CD4-positive, alpha-beta T cell (primary cell): ENCODE measurements at regions not wholly inside any gene's neighbourhood (a gene's known extent, or its start where the extent isn't known, plus 50 kb on each side); places are given as distances from the start of the nearest gene placed in this dataset.

Experiments used
- ATAC-seq: fragments of 200-7000 bp; cut with Tn5 transposase; one replicate; pipeline ENCODE4 v1.10.0; 2022; ENCODE audit warnings: mild to moderate bottlenecking; ENCODE audit not compliant: poor library complexity
- CTCF ChIA-PET: fragments of 350-600 bp; sonication (Branson Sonifier 250); formaldehyde crosslinking; loops from one replicate; lab custom pipeline; 2021; ENCODE audit warnings: antibody characterized with exemption, inconsistent platforms; lab: Charles Lee
- POLR2A ChIA-PET: fragments of 350-600 bp; sonication (Branson Sonifier 250); formaldehyde crosslinking; loops from one replicate; lab custom pipeline; 2021; ENCODE audit warnings: antibody characterized with exemption, inconsistent platforms; lab: Charles Lee
- DNase-seq, 14 experiments: peaks; one replicate each; pipeline ENCODE4 v3.0.0-alpha.2; 2013 to 2020; ENCODE audit warnings: mixed read lengths in 2 of 14
- H3K27ac ChIP-seq, 2 donors: one replicate each; pipeline versions ENCODE4 v1.5.1 to v1.7.0; 2013; ENCODE audit warnings: low read length in 2 of 2, low read depth in 1 of 2, mild to moderate bottlenecking in 1 of 2
- H3K27me3 ChIP-seq, 2 experiments: 1 replicate in 1 of 2; 2 replicates in 1 of 2; pipeline versions ENCODE4 v1.6.1 to v1.7.0; 2013; ENCODE audit warnings: low read length in 2 of 2, control low read depth in 1 of 2, mild to moderate bottlenecking in 1 of 2, moderate library complexity in 1 of 2; ENCODE audit not compliant: insufficient read depth in 2 of 2, control insufficient read depth in 1 of 2
- H3K36me3 ChIP-seq: one replicate; pipeline ENCODE4 v1.6.1; 2013; ENCODE audit warnings: low read length, control low read depth; ENCODE audit not compliant: insufficient read depth
- H3K4me1 ChIP-seq: one replicate; pipeline ENCODE4 v1.6.1; 2013; ENCODE audit warnings: low read length, control low read depth; ENCODE audit not compliant: insufficient read depth
- H3K4me3 ChIP-seq: one replicate; pipeline ENCODE4 v1.5.1; 2013; ENCODE audit warnings: mild to moderate bottlenecking, low read length, moderate library complexity
- H3K9me3 ChIP-seq, 2 experiments: 1 replicate in 1 of 2; 2 replicates in 1 of 2; pipeline versions ENCODE4 v1.6.1 to v1.7.0; 2013; ENCODE audit warnings: low read length in 2 of 2, mild to moderate bottlenecking in 2 of 2, control low read depth in 1 of 2, moderate library complexity in 1 of 2; ENCODE audit not compliant: control insufficient read depth in 1 of 2, insufficient read depth in 1 of 2
- H3K27ac Mint-ChIP-seq: one replicate; pipeline ENCODE4 v1.8.0; 2020; ENCODE audit warnings: mixed read lengths
- H3K27me3 Mint-ChIP-seq: one replicate; pipeline ENCODE4 v1.8.0; 2021; ENCODE audit warnings: mixed read lengths
- H3K36me3 Mint-ChIP-seq: one replicate; pipeline ENCODE4 v1.8.0; 2021; ENCODE audit warnings: low read depth, mixed read lengths
- H3K4me1 Mint-ChIP-seq: one replicate; pipeline ENCODE4 v1.8.0; 2021; ENCODE audit warnings: low read depth, mixed read lengths
- H3K4me3 Mint-ChIP-seq: one replicate; pipeline ENCODE4 v1.8.0; 2020; ENCODE audit warnings: mild to moderate bottlenecking, mixed read lengths
- H3K9me3 Mint-ChIP-seq: one replicate; pipeline ENCODE4 v1.8.0; 2020; ENCODE audit warnings: mixed read lengths
- CTCF ChIP-seq: fragments of 200-600 bp; IDR thresholded peaks from one replicate; pipeline ENCODE4 v1.8.0; 2022; ENCODE audit warnings: antibody characterized with exemption, mild to moderate bottlenecking
- intact Hi-C, 2 experiments: fragments of 100-400 bp; cut with DNase I in 1 of 2; cut with micrococcal nuclease in 1 of 2; formaldehyde crosslinking; loops; one replicate each; pipeline versions ENCODE4 v1.15.1 to v1.9.0; 2023 to 2025; cut with DNase I, micrococcal nuclease

GRCh38 chr1:172946814-172947507, 103.8 kb downstream of the TNFSF18 start:
- ChIA-PET CTCF (no interaction called here), POLR2A (no interaction called here)
- ATAC-seq (no peak), DNase-seq (peak in 3 of 14 experiments; percentile 18 to 42 (median 35))
- Mint-ChIP-seq H3K27me3 (no peaks in the 10 kb centered on the region), H3K9me3 (no peaks in the 10 kb centered on the region), H3K36me3 (no peaks in the 10 kb centered on the region), H3K27ac (no peak overlapping the region), H3K4me3 (no peak overlapping the region), H3K4me1 (peaks cover 8% of the 10 kb centered on the region)
- H3K4me1 ChIP-seq = no peaks in the 10 kb centered on the region
- no peak for TF ChIP-seq CTCF
- no peaks in the 10 kb centered on the region for H3K9me3 ChIP-seq
- H3K27me3 ChIP-seq = no peaks in the 10 kb centered on the region
- H3K4me3 ChIP-seq = no peak overlapping the region
- intact Hi-C loops = no loop called here
- no peak overlapping the region for H3K27ac ChIP-seq
- H3K36me3 ChIP-seq = no peaks in the 10 kb centered on the region

- DNase-seq = peak in 3 of 14 experiments; percentile 4 to 26 (median 14)
- Mint-ChIP-seq H3K27me3 (no peaks in the 10 kb centered on the region), H3K36me3 (no peaks in the 10 kb centered on the region), H3K9me3 (no peaks in the 10 kb centered on the region), H3K4me3 (no peak overlapping the region), H3K4me1 (peaks cover 8% of the 10 kb centered on the region), H3K27ac (no peak overlapping the region)
- CTCF ChIA-PET = interaction anchor here (0.6 to 1.2 kb wide), 2 partner anchors 9 to 98 kb away, joined by 3 read pairs; no protein-coding TSS in a partner anchor
- H3K9me3 ChIP-seq = no peaks in the 10 kb centered on the region
- intact Hi-C loops = no loop called here
- POLR2A ChIA-PET = no interaction called here
- no peaks in the 10 kb centered on the region for H3K4me1 ChIP-seq
- no peak for ATAC-seq
- H3K4me3 ChIP-seq = no peak overlapping the region
- no peak overlapping the region for H3K27ac ChIP-seq
- H3K27me3 ChIP-seq = no peaks in the 10 kb centered on the region
- no peaks in the 10 kb centered on the region for H3K36me3 ChIP-seq
- no peak for TF ChIP-seq CTCF
Measured at GRCh38 chr1:172948457-172948856, 102.3 kb downstream of the TNFSF18 start.

GRCh38 chr1:172949096-172949495, 101.6 kb downstream of the TNFSF18 start:
- ATAC-seq = no peak
- no peak for TF ChIP-seq CTCF
- intact Hi-C loops = no loop called here

More at GRCh38 chr1:172949096-172949495, 101.6 kb downstream of the TNFSF18 start:
- no peak for DNase-seq
- Mint-ChIP-seq H3K27me3 (no peaks in the 10 kb centered on the region), H3K9me3 (no peaks in the 10 kb centered on the region), H3K36me3 (no peaks in the 10 kb centered on the region), H3K27ac (no peak overlapping the region), H3K4me3 (no peak overlapping the region), H3K4me1 (peaks cover 8% of the 10 kb centered on the region)
- H3K27ac ChIP-seq = no peak overlapping the region
- ChIA-PET CTCF (interaction anchor here (1.2 kb wide), 1 partner anchor 8 kb away, joined by 3 read pairs; no protein-coding TSS in a partner anchor), POLR2A (no interaction called here)
- no peaks in the 10 kb centered on the region for H3K9me3 ChIP-seq
- no peaks in the 10 kb centered on the region for H3K27me3 ChIP-seq
- no peaks in the 10 kb centered on the region for H3K36me3 ChIP-seq
- H3K4me1 ChIP-seq = no peaks in the 10 kb centered on the region
- H3K4me3 ChIP-seq = no peak overlapping the region
